Mucosa of descending colon (tissue), 3 donors: ENCODE measurements at regions not wholly inside any gene's neighbourhood (a gene's known extent, or its start where the extent isn't known, plus 50 kb on each side); places are given as distances from the start of the nearest gene placed in this dataset.

Experiments used
- ATAC-seq: fragments of 200-7000 bp; cut with Tn5 transposase; one replicate; pipeline ENCODE4 v1.9.1; 2020; ENCODE audit warnings: mild to moderate bottlenecking, moderate library complexity
- DNase-seq, 3 donors: peaks; one replicate each; pipeline ENCODE4 v3.0.0-alpha.2; 2020
- H3K36me3 ChIP-seq: fragments of 200-600 bp; one replicate; pipeline ENCODE4 v1.8.0; 2021; ENCODE audit warnings: low read depth, mild to moderate bottlenecking
- H3K4me1 ChIP-seq: fragments of 200-600 bp; one replicate; pipeline ENCODE4 v1.8.0; 2021; ENCODE audit warnings: low read depth, mild to moderate bottlenecking
- H3K4me3 ChIP-seq: fragments of 200-600 bp; one replicate; pipeline ENCODE4 v1.8.0; 2021; ENCODE audit warnings: mild to moderate bottlenecking
- H3K9me3 ChIP-seq: fragments of 200-600 bp; one replicate; pipeline ENCODE4 v1.8.0; 2021; ENCODE audit warnings: mild to moderate bottlenecking
- CTCF ChIP-seq: fragments of 200-600 bp; IDR thresholded peaks from one replicate; pipeline ENCODE4 v1.8.0; 2022; ENCODE audit warnings: antibody characterized with exemption, mild to moderate bottlenecking
- intact Hi-C, 2 donors: fragments of 100-400 bp; cut with DNase I in 1 of 2; cut with micrococcal nuclease in 1 of 2; formaldehyde crosslinking; loops; one replicate each; pipeline versions ENCODE4 v1.11.0 to v1.11.1; 2022; cut with DNase I, micrococcal nuclease
- donor health status: DM: no; HTN: no; CAD: no; lungs with moderate emphysema.
- donor health status: DM: no; HTN: no; CAD: no.
- donor health status: DM: no; HTN: yes; CAD: no.

DNA sequence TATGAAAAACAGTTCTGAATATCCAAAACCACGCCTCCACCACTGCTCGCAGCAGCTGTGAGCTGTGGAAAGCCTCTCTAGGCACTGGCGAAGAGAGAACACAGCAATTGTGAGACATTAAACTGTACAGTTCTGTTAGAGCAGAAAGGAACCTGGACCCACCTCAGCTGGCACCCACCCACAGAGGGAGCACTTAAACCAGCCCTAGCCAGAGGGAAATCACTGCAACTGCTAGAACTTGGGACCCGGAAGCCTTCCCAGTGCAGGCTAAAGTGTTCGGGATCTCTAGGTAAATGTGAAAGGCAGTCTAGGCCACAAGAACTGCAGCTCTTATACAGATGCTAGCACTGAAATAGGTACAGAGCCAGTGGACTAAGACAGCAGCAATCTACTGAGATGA is 308.8 kb downstream of the PRR32 start:
- TF ChIP-seq CTCF, result no peak
- Histone ChIP-seq H3K4me3 (no peak overlapping the region), H3K9me3 (no peaks in the 10 kb centered on the region), H3K4me1 (no peaks in the 10 kb centered on the region), H3K36me3 (no peaks in the 10 kb centered on the region)
- intact Hi-C loops, result no loop called here
- no peak for ATAC-seq
- no peak for DNase-seq

GRCh38 chrX:127129510-127129909 is 310.0 kb downstream of the PRR32 start:
- intact Hi-C loops, result no loop called here
- no peaks in the 10 kb centered on the region for H3K9me3 ChIP-seq
- no peak for TF ChIP-seq CTCF
- H3K36me3 ChIP-seq, result no peaks in the 10 kb centered on the region
- H3K4me3 ChIP-seq, result no peak overlapping the region
- no peak for DNase-seq
- no peaks in the 10 kb centered on the region for H3K4me1 ChIP-seq
- ATAC-seq, result no peak

GRCh38 chrX:127138218-127138617 is 318.7 kb downstream of the PRR32 start:
- no peak for TF ChIP-seq CTCF

DNA sequence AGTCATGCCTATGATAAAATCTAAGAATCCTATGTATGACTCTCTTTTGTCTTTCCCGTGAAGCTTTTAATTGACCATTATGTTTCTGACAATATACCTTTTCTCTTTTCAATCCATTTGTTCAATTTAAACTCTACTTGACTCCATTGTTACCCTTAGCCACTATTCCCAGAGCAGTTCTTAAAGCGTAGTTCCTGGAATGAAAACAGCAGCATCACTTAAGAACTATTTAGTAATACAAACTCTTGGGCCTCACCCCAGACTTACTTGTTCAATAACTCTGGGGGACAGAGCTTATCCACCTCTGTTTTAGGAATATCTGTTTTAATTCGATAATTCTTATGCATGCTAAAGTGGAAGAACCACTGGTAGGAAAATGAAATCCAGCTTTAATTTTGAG is 358.4 kb downstream of the PRR32 start:
- no peaks in the 10 kb centered on the region for H3K36me3 ChIP-seq
- H3K9me3 ChIP-seq, result no peaks in the 10 kb centered on the region
- TF ChIP-seq CTCF, result no peak
- no peak overlapping the region for H3K4me3 ChIP-seq
- intact Hi-C loops, result no loop called here
- H3K4me1 ChIP-seq, result no peaks in the 10 kb centered on the region
- no peak for ATAC-seq
- DNase-seq, result no peak

More at GRCh38 chrX:127138218-127138617, 318.7 kb downstream of the PRR32 start:
- H3K4me3 ChIP-seq, result no peak overlapping the region
- DNase-seq (no peak), ATAC-seq (no peak)
- no peaks in the 10 kb centered on the region for H3K4me1 ChIP-seq
- no peaks in the 10 kb centered on the region for H3K36me3 ChIP-seq
- no peaks in the 10 kb centered on the region for H3K9me3 ChIP-seq
- intact Hi-C loops, result no loop called here

DNA sequence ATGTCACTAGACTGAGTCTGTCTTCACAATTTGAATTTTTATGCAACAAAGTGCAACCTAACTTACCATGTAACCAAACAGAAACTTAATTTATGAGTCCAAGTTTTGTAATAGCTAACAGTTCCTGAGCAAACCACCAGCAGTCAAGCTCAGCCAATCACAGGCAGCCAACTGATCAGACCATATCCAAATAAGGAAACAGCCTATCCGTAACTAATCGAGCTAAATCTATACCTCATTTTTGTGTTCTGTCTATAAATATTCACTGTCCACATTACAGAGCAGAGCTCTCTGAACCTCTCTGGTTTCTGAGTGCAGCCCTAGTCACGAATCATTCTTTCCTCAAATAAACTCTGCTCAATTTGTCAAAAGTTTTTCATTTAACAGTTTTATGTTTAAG is 367.6 kb downstream of the PRR32 start:
- H3K9me3 ChIP-seq, result no peaks in the 10 kb centered on the region
- TF ChIP-seq CTCF, result no peak
- H3K36me3 ChIP-seq, result no peaks in the 10 kb centered on the region
- no peak for DNase-seq
- no peak for ATAC-seq
- H3K4me1 ChIP-seq, result no peaks in the 10 kb centered on the region
- intact Hi-C loops, result no loop called here
- no peak overlapping the region for H3K4me3 ChIP-seq

DNA sequence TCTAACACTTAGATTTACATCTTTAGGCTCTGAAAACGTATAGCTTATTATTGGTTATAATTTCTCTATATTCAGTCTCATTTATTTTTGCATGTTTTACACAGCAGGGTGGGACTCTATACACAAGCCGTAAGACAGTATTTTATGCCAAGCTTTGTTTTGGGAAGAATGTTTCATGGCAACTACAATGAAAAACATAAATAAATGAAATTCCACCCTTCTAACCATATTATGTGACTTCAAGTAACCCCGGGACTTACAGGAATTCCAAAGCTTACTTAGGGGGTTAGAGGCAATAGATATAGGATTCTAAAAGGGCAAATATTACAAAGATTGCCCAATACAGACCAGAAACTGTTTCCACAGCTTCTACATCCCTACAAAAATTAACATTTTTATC is 370.9 kb downstream of the PRR32 start:
- Histone ChIP-seq H3K36me3 (no peaks in the 10 kb centered on the region), H3K4me1 (no peaks in the 10 kb centered on the region), H3K9me3 (no peaks in the 10 kb centered on the region), H3K4me3 (no peak overlapping the region)
- intact Hi-C loops, result no loop called here
- no peak for ATAC-seq
- no peak for DNase-seq
- TF ChIP-seq CTCF, result no peak
